K562 (cell line): ENCODE measurements at regions not wholly inside any gene's neighbourhood (a gene's known extent, or its start where the extent isn't known, plus 50 kb on each side); places are given as distances from the start of the nearest gene placed in this dataset.

Experiments
- FOXM1 ChIP-seq, 2 experiments: fragments of 450-650 bp in 1 of 2; sonication (generic) in 1 of 2; formaldehyde crosslinking in 1 of 2; IDR thresholded peaks; 2 replicates each; pipeline versions ENCODE4 v1.6.1 to v1.9.0; 2017 to 2022; ENCODE audit warnings: low read depth in 2 of 2, mild to moderate bottlenecking in 2 of 2, missing genetic modification reagents in 1 of 2, moderate library complexity in 1 of 2
- NR2C2 ChIP-seq, 2 experiments: fragments of 200-800 bp in 1 of 2; sonication (Bioruptor generic) in 1 of 2; sonication (generic) in 1 of 2; formaldehyde crosslinking in 1 of 2; IDR thresholded peaks; 2 replicates each; pipeline versions ENCODE4 v1.6.1 to v1.8.0; 2016 to 2022; ENCODE audit warnings: mild to moderate bottlenecking in 1 of 2, missing compliant biosample characterization in 1 of 2, missing genetic modification characterization in 1 of 2, missing genetic modification reagents in 1 of 2
- RAD21 ChIP-seq, 2 experiments: fragments of 250-450 bp in 1 of 2; fragments of 450-650 bp in 1 of 2; sonication (Bioruptor Pico) in 1 of 2; formaldehyde crosslinking in 1 of 2; IDR thresholded peaks in 1 of 2; conservative IDR thresholded peaks in 1 of 2; 2 replicates each; pipeline versions ENCODE4 v1.4.0 to v1.8.0; 2020 to 2022; ENCODE audit warnings: mild to moderate bottlenecking in 2 of 2, moderate library complexity in 1 of 2
- SIX5 ChIP-seq, 2 experiments: IDR thresholded peaks; 2 replicates each; pipeline ENCODE4 v1.6.1; 2011; ENCODE audit warnings: low read length in 2 of 2, borderline replicate concordance in 1 of 2, low read depth in 1 of 2, mild to moderate bottlenecking in 1 of 2, moderate library complexity in 1 of 2; ENCODE audit not compliant: insufficient read depth in 1 of 2
- TEAD4 ChIP-seq, 2 experiments: sonication (generic) in 1 of 2; formaldehyde crosslinking in 1 of 2; IDR thresholded peaks; 2 replicates each; pipeline versions ENCODE4 v1.6.1 to v1.8.0; 2012 to 2022; ENCODE audit warnings: borderline replicate concordance in 1 of 2, inconsistent platforms in 1 of 2, low read length in 1 of 2, mild to moderate bottlenecking in 1 of 2, missing genetic modification reagents in 1 of 2
- ZNF24 ChIP-seq: fragments of 450-650 bp; IDR thresholded peaks from 2 replicates; pipeline ENCODE4 v1.6.1; 2016
- TF ChIP-seq, protein P1 (sequence below), 3 experiments: IDR thresholded peaks in 2 of 3; conservative IDR thresholded peaks in 1 of 3; 2 replicates each; pipeline ENCODE4 v1.5.1; 2011 to 2012; ENCODE audit warnings: low read length in 3 of 3, mild to moderate bottlenecking in 3 of 3, control low read depth in 2 of 3, improper control_type of control experiment in 1 of 3, inconsistent platforms in 1 of 3, low read depth in 1 of 3, mixed read lengths in 1 of 3, moderate library complexity in 1 of 3; ENCODE audit not compliant: insufficient read depth in 2 of 3

DNA sequence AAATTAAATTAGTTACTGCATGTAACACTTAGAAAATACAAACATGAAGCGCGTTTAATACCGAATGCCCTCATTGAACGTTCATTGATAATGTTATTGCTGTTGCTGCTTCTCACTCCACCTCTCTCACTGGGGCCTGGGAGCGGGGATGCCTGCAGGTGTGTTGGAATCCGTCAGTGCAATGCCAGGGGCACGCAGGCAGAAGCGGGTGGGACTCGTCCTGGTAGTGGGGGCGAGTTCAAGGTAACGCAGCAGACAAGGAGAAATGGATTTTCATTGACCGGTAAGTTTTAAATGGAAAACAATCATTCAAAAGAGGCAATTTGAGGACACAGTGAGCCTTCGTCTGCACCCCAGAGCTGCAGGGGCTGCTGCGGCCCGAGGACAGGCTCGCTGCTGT is 71.2 kb upstream of the AFDN start:
- TF ChIP-seq RAD21 (CRISPR knock-in tag; conservative IDR thresholded peaks at IDR 0.05 in 1 of 2, IDR thresholded peaks at IDR 0.05 in 1 of 2) (no peak), SIX5 (IDR thresholded peaks at IDR 0.05; ENCODE audit: borderline replicate concordance in 1 of 2, insufficient read depth in 1 of 2, low read depth in 1 of 2, low read length in 2 of 2) (no peak), NR2C2 (CRISPR knock-in tag; IDR thresholded peaks at IDR 0.05) (no peak), NR2C2 (tag; IDR thresholded peaks at IDR 0.05) (no peak), TEAD4 (IDR thresholded peaks at IDR 0.05; ENCODE audit: low read length) (no peak), TEAD4 (CRISPR knock-in tag; IDR thresholded peaks at IDR 0.05; ENCODE audit: borderline replicate concordance) (no peak), FOXM1 (IDR thresholded peaks at IDR 0.05; ENCODE audit: low read depth) (no peak), FOXM1 (CRISPR knock-in tag; IDR thresholded peaks at IDR 0.05; ENCODE audit: low read depth) (no peak), ZNF24 (no peak)
- TF ChIP-seq, protein P1, sequence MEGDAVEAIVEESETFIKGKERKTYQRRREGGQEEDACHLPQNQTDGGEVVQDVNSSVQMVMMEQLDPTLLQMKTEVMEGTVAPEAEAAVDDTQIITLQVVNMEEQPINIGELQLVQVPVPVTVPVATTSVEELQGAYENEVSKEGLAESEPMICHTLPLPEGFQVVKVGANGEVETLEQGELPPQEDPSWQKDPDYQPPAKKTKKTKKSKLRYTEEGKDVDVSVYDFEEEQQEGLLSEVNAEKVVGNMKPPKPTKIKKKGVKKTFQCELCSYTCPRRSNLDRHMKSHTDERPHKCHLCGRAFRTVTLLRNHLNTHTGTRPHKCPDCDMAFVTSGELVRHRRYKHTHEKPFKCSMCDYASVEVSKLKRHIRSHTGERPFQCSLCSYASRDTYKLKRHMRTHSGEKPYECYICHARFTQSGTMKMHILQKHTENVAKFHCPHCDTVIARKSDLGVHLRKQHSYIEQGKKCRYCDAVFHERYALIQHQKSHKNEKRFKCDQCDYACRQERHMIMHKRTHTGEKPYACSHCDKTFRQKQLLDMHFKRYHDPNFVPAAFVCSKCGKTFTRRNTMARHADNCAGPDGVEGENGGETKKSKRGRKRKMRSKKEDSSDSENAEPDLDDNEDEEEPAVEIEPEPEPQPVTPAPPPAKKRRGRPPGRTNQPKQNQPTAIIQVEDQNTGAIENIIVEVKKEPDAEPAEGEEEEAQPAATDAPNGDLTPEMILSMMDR (IDR thresholded peaks at IDR 0.05 in 2 of 3, conservative IDR thresholded peaks at IDR 0.05 in 1 of 3; ENCODE audit: insufficient read depth in 2 of 3, low read depth in 1 of 3, low read length in 3 of 3): no peak
